Smooth muscle cell (in vitro differentiated cells): ENCODE measurements at regions not wholly inside any gene's neighbourhood (a gene's known extent, or its start where the extent isn't known, plus 50 kb on each side); places are given as distances from the start of the nearest gene placed in this dataset.

Source experiments
- DNase-seq: peaks from one replicate; lab custom pipeline; 2025; ENCODE audit not compliant: unreplicated experiment; lab: John Stamatoyannopoulos, UW
- H2AFZ ChIP-seq: fragments of 200-600 bp; sonication (generic); 2 replicates; pipeline ENCODE4 v1.6.0; 2016; ENCODE audit warnings: antibody characterized with exemption, low read depth, mild to moderate bottlenecking
- H3F3A ChIP-seq: fragments of 200-600 bp; sonication (generic); 2 replicates; pipeline ENCODE4 v1.6.0; 2017; ENCODE audit warnings: antibody characterized with exemption, low read depth
- H3K27ac ChIP-seq: fragments of 200-600 bp; sonication (generic); 2 replicates; pipeline ENCODE4 v1.5.1; 2016; ENCODE audit warnings: low read depth, mild to moderate bottlenecking
- H3K27me3 ChIP-seq: fragments of 200-600 bp; sonication (generic); 2 replicates; pipeline ENCODE4 v1.6.1; 2016; ENCODE audit warnings: low read depth, mild to moderate bottlenecking
- H3K36me3 ChIP-seq: fragments of 200-600 bp; sonication (generic); 2 replicates; pipeline ENCODE4 v1.5.1; 2016; ENCODE audit warnings: low read depth
- H3K4me1 ChIP-seq: fragments of 200-600 bp; sonication (generic); 2 replicates; pipeline ENCODE4 v1.5.1; 2016; ENCODE audit warnings: low read depth
- H3K4me2 ChIP-seq: fragments of 200-600 bp; sonication (generic); 2 replicates; pipeline ENCODE4 v1.6.0; 2016; ENCODE audit warnings: mild to moderate bottlenecking
- H3K4me3 ChIP-seq: fragments of 200-600 bp; sonication (generic); 2 replicates; pipeline ENCODE4 v1.5.1; 2016; ENCODE audit warnings: mild to moderate bottlenecking
- H3K79me2 ChIP-seq: fragments of 200-600 bp; sonication (generic); 2 replicates; pipeline ENCODE4 v1.6.0; 2016; ENCODE audit warnings: low read depth, mild to moderate bottlenecking
- H3K9ac ChIP-seq: fragments of 200-600 bp; sonication (generic); 2 replicates; pipeline ENCODE4 v1.6.0; 2016; ENCODE audit warnings: low read depth
- H3K9me3 ChIP-seq: fragments of 200-600 bp; sonication (generic); replicated peaks from 2 replicates; pipeline ENCODE4 v1.5.1; 2016; ENCODE audit warnings: low read depth
- H4K20me1 ChIP-seq: fragments of 200-600 bp; sonication (generic); 2 replicates; pipeline ENCODE4 v1.6.0; 2016; ENCODE audit warnings: low read depth
- WGBS: methylation state at CpG from one replicate; pipeline ENCODE4 v1.1.7; 2016; ENCODE audit warnings: low lambda C conversion rate; 5-methylcytosine and 5-hydroxymethylcytosine counted together
- TF ChIP-seq, protein P1 (sequence below): fragments of 200-600 bp; sonication (generic); IDR thresholded peaks from 2 replicates; pipeline ENCODE4 v1.5.1; 2017; ENCODE audit warnings: borderline replicate concordance, mild to moderate bottlenecking, antibody characterized with exemption; ENCODE audit not compliant: insufficient read depth, poor library complexity, severe bottlenecking

- Histone ChIP-seq H3K4me3 (no peak overlapping the region), H3K27ac (no peak overlapping the region), H3K9me3 (no peaks in the 10 kb centered on the region), H4K20me1 (no peaks in the 10 kb centered on the region), H3F3A (no peaks in the 10 kb centered on the region), H3K4me2 (no peak overlapping the region), H3K9ac (no peak overlapping the region), H3K36me3 (no peaks in the 10 kb centered on the region), H3K79me2 (no peaks in the 10 kb centered on the region), H3K27me3 (peaks cover 13% of the 10 kb centered on the region), H2AFZ (no peak overlapping the region), H3K4me1 (no peaks in the 10 kb centered on the region)
- TF ChIP-seq, protein P1, sequence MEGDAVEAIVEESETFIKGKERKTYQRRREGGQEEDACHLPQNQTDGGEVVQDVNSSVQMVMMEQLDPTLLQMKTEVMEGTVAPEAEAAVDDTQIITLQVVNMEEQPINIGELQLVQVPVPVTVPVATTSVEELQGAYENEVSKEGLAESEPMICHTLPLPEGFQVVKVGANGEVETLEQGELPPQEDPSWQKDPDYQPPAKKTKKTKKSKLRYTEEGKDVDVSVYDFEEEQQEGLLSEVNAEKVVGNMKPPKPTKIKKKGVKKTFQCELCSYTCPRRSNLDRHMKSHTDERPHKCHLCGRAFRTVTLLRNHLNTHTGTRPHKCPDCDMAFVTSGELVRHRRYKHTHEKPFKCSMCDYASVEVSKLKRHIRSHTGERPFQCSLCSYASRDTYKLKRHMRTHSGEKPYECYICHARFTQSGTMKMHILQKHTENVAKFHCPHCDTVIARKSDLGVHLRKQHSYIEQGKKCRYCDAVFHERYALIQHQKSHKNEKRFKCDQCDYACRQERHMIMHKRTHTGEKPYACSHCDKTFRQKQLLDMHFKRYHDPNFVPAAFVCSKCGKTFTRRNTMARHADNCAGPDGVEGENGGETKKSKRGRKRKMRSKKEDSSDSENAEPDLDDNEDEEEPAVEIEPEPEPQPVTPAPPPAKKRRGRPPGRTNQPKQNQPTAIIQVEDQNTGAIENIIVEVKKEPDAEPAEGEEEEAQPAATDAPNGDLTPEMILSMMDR: no peak
- DNase-seq: no peak
- 89% methylated on average over 6 of the region's 6 CpGs for WGBS
Observed at GRCh38 chr15:60191016-60191415, 186.9 kb downstream of the FOXB1 start.

GRCh38 chr15:60191821-60192220 is 187.7 kb downstream of the FOXB1 start:
- H3F3A ChIP-seq: no peaks in the 10 kb centered on the region
- 96% methylated on average over 2 of the region's 2 CpGs for WGBS
- no peak for DNase-seq

DNA sequence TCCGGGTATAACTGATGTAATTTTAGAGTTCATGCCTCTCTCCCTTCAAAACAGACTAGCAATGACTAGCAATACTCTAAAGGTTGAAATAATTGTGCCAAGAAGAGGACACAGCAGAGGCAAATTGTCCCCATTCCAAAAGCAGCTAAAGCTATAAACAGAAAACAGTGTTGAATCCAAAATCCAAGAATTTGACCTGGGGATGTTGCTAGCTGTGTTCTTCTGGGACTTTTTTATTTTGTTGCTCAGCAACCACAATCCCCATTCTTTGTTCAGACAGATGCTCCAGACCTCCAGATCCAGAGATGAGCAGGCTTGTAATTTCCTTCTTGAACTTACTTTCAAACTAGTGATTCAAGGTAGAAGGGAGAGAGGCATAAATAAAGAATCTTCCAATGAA is 191.5 kb downstream of the FOXB1 start:
- Histone ChIP-seq H3K9ac (no peak overlapping the region), H2AFZ (no peak overlapping the region), H4K20me1 (no peaks in the 10 kb centered on the region), H3K36me3 (no peaks in the 10 kb centered on the region), H3K27ac (no peak overlapping the region), H3K4me3 (no peak overlapping the region), H3K9me3 (no peaks in the 10 kb centered on the region), H3K79me2 (no peaks in the 10 kb centered on the region), H3K4me2 (no peak overlapping the region), H3F3A (no peaks in the 10 kb centered on the region), H3K27me3 (peaks cover 30% of the 10 kb centered on the region), H3K4me1 (no peaks in the 10 kb centered on the region)
- TF ChIP-seq, protein P1: no peak
- DNase-seq: no peak
- 89% methylated on average over 1 of the region's 1 CpG for WGBS

More at GRCh38 chr15:60191821-60192220, 187.7 kb downstream of the FOXB1 start:
- H2AFZ ChIP-seq: no peak overlapping the region
- H3K27me3 ChIP-seq: peaks cover 13% of the 10 kb centered on the region
- no peaks in the 10 kb centered on the region for H3K36me3 ChIP-seq
- no peak overlapping the region for H3K4me2 ChIP-seq
- H3K79me2 ChIP-seq: no peaks in the 10 kb centered on the region
- TF ChIP-seq, protein P1: no peak
- no peaks in the 10 kb centered on the region for H3K9me3 ChIP-seq
- no peaks in the 10 kb centered on the region for H3K4me1 ChIP-seq
- H3K4me3 ChIP-seq: no peak overlapping the region
- H4K20me1 ChIP-seq: no peaks in the 10 kb centered on the region
- no peak overlapping the region for H3K9ac ChIP-seq
- H3K27ac ChIP-seq: no peak overlapping the region

DNA sequence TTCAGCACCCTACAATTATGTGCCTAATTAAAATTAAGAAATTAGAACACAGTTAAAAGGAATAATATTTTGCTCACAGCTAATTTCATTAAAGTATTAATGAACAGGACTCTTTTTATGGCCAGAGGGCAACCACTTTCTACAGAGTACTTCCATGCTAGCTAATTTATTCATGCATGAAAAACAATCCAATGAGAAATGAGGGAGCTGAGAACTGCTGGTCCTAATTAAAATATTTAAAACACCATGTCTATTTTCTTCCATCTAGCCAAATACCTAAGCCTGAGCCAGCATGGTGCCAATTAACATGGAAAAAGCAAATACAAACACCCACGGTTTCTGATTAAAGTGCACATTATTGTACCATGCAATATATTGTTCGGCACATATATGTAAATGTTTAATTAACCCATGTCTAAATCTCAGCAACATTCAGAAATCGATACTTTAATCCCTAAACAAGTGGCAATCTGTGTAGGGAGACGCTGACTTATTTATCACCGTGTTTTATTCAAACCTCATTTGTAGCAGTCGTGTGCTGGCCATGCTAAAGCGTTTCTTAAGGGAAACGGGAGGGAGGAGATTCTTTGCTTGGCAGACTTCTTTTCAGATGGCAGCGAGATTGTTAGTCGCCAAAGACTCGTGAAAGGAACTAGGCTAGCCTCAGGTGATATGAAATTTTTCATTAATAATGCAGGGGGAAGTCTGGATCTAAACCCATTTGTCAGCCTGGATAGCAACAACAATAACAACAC is 193.5 kb downstream of the ANXA2 start:
- no peak overlapping the region for H2AFZ ChIP-seq
- no peaks in the 10 kb centered on the region for H3K36me3 ChIP-seq
- H3K27me3 ChIP-seq: peaks cover 48% of the 10 kb centered on the region
- no peak overlapping the region for H3K4me3 ChIP-seq
- no peaks in the 10 kb centered on the region for H3K79me2 ChIP-seq
- H3F3A ChIP-seq: no peaks in the 10 kb centered on the region
- no peaks in the 10 kb centered on the region for H3K9me3 ChIP-seq
- TF ChIP-seq, protein P1: no peak
- H3K4me2 ChIP-seq: no peak overlapping the region
- WGBS: 74% methylated on average over 11 of the region's 11 CpGs
- H3K9ac ChIP-seq: no peak overlapping the region
- no peak overlapping the region for H3K27ac ChIP-seq
- H4K20me1 ChIP-seq: no peaks in the 10 kb centered on the region
- DNase-seq: no peak
- H3K4me1 ChIP-seq: no peaks in the 10 kb centered on the region
